Stimulated activated CD4-positive, alpha-beta T cell treated with anti-CD3 and anti-CD28 coated beads, Interleukin-1b, Interleukin-23, amount 100 ng/mL, for 4 hours (primary cell): ENCODE measurements at regions not wholly inside any gene's neighbourhood (a gene's known extent, or its start where the extent isn't known, plus 50 kb on each side); places are given as distances from the start of the nearest gene placed in this dataset.
"Not testable (repeated sequence)": the region's sequence is repeated elsewhere in the genome, so short reads cannot be mapped to it uniquely, and the experiment has no call there.

Experiments used
- DNase-seq, 2 donors: peaks; one replicate each; pipeline ENCODE4 v3.0.0-alpha.2; 2020; ENCODE audit warnings: low read depth in 2 of 2

GRCh38 chr1:87398641-87399040, 70.0 kb downstream of the LMO4 start:
- no peak for DNase-seq

GRCh38 chr1:87399264-87399663, 70.6 kb downstream of the LMO4 start:
- no peak for DNase-seq

- no peak for DNase-seq
Measured at GRCh38 chr1:87399701-87400100, 71.0 kb downstream of the LMO4 start.

- DNase-seq, result no peak
Measured at GRCh38 chr1:87400813-87401212, 72.1 kb downstream of the LMO4 start.

- no peak for DNase-seq
Measured at GRCh38 chr1:87402241-87403002, 73.7 kb downstream of the LMO4 start.

- no peak for DNase-seq
Measured at GRCh38 chr1:87403061-87403820, 74.6 kb downstream of the LMO4 start.

- no peak for DNase-seq
Measured at GRCh38 chr1:87404296-87404695, 75.6 kb downstream of the LMO4 start.

- no peak for DNase-seq
Measured at GRCh38 chr1:87408665-87409248, 80.1 kb downstream of the LMO4 start.

- no peak for DNase-seq
Measured at GRCh38 chr1:87410776-87411480, 82.2 kb downstream of the LMO4 start.

GRCh38 chr1:87413846-87414245, 85.2 kb downstream of the LMO4 start:
- DNase-seq, result not testable (repeated sequence)

- no peak for DNase-seq
Measured at GRCh38 chr1:87418048-87418447, 89.4 kb downstream of the LMO4 start.

- no peak for DNase-seq
Measured at GRCh38 chr1:87421809-87422208, 93.1 kb downstream of the LMO4 start.

GRCh38 chr1:87424541-87424940, 95.9 kb downstream of the LMO4 start:
- no peak for DNase-seq

- no peak for DNase-seq
Measured at GRCh38 chr1:87426463-87427249, 98.0 kb downstream of the LMO4 start.

- DNase-seq, result no peak
Measured at GRCh38 chr1:87428367-87428766, 99.7 kb downstream of the LMO4 start.

- no peak for DNase-seq
Measured at GRCh38 chr1:87428883-87429282, 100.2 kb downstream of the LMO4 start.

- DNase-seq, result no peak
Measured at GRCh38 chr1:87432685-87433084, 104.0 kb downstream of the LMO4 start.

- DNase-seq, result not testable (repeated sequence)
Measured at GRCh38 chr1:87433101-87433500, 104.4 kb downstream of the LMO4 start.

GRCh38 chr1:87435484-87435883, 106.8 kb downstream of the LMO4 start:
- no peak for DNase-seq

GRCh38 chr1:87436115-87436514, 107.4 kb downstream of the LMO4 start:
- DNase-seq, result not testable (repeated sequence)

GRCh38 chr1:87436534-87436933, 107.9 kb downstream of the LMO4 start:
- no peak for DNase-seq
